HG03103 (cell line): ENCODE measurements at regions not wholly inside any gene's neighbourhood (a gene's known extent, or its start where the extent isn't known, plus 50 kb on each side); places are given as distances from the start of the nearest gene placed in this dataset.

Source experiments
- ATAC-seq: cut with Tn5 transposase; IDR thresholded peaks from one replicate; pipeline ENCODE4 v1.9.1; 2021; ENCODE audit warnings: low read depth; ENCODE audit not compliant: unreplicated experiment

DNA sequence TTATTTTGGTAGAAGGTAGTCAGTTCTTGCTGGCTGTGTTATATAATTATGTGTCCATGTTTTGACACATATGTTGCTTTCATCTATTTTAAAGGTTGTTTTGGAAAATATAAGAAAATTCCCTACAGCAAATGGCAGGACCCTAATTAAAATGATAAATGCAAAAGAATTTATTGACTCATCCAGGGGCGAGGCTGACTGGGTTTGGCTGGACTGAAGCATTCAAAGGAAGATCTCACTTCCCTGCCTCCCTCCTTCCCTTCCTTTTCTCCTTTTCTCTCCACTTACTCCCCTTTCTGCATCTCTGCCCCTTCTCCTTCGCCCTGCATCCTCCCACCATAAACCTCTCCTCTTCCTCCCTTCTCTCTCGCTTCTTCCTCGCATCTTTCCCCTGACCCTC is 129.6 kb downstream of the SNAPC1 start:
- ATAC-seq, result no peak

DNA sequence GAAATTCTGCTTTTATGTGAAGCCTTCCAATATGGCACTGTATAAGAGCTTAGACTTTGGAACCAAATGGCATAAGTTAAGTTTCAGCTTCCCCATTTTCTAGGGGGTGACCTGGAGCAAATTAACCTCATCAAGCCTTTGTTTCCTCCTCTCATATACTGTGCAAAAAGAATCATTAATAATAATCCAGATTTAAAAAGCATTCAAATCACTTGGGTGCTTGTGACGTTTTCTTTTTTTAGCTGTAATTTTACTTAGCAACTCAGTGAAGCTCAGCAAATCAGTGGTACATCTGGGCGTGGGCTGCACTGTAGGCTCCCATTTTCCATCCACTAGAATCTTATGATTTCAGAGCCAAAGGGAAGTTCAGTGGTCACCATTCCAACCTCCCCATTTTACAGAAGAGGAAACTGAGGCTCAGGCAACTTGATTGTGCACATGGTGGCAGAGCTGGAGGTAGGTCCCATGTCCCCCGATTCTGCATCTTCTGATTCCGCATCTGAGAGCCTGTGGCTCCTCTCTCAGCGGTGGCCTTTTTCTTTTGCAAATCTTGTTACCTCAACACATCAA is 131.2 kb downstream of the SNAPC1 start:
- no peak for ATAC-seq

DNA sequence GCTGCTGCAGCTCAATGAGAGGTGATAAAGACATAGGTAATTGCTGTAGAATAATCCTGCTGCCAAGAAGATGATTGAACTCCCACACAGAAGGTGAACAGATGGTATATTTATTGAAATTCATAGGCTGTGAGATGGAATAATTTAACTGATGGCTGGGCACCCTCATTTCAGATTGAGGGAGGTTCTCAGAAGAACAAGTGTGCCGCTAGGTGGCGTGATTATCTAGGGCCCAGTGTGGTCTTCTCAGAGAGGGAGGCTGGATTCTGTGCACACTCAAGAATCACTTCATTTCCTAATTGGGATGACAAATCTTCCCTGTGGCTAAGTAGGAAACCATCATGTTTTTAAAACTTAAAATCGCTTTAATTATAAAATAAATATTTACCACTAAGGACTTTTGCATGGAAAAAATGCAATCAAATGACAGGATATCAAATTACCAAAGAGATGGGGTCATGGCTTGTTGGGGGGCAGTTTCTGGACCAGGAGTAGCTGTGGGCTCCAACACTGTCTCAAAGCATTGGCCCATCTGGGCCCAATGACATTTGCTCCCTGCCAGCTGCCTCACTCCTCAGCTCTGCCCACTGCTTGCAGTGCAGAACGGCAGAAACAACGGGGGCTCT is 132.3 kb downstream of the SNAPC1 start:
- peak; percentile 37 for ATAC-seq

DNA sequence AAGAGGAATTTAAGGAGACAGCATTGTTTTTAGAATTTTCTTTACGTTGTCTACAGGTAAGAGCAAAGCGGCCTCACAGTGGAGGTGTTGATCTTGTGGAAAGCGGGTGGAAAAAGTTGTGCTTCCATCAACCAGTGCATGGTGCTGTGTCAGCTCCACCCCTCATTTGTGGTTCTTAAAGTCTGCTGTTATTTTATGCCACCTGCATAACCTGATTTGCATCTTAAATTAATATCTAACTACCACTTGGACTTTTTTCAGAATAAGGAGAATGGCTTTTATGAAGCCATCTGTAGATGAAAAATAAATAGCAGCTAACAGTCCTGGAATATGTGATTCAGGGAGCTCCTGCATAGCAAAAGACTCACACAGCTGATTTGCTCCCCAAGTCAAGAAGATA is 135.1 kb downstream of the SNAPC1 start:
- ATAC-seq, result no peak

DNA sequence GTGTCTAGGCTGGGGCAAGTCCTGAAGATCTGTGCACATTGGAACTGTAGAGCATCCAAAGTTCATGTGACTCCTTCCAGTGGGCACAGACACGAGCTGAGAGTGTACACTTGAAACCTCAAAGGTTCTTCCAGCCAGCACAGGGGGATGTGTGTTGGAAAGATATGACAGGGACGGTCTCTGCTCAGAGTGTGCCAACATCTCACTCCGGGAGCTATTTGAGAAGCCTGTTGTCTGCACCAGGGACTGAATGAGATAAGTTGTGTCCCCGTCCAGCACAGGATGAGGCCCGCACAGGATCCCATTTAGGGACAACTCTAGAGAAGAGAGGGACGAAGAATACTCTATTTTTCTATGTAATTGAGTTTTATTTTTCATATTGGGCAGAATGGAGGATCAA is 136.3 kb downstream of the SNAPC1 start:
- no peak for ATAC-seq

DNA sequence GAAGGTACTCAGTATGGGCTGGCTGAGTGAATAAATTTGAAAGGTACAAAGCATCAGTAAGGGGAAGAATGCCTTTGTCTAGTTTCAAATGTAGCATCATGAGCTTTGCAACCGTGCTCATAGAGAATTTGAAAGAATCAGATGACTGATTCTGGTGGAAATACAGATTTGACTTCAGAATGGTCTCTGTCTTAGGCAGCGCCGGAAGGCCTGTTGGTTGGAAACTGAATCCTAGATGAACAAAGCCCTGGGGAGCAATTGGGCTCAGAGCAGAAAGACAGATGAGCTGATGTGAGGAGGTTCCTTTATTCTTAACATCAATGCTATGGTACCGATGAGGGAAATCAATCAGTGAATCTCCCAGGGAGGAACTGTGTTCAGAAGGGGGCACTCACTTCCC is 137.3 kb downstream of the SNAPC1 start:
- no peak for ATAC-seq

DNA sequence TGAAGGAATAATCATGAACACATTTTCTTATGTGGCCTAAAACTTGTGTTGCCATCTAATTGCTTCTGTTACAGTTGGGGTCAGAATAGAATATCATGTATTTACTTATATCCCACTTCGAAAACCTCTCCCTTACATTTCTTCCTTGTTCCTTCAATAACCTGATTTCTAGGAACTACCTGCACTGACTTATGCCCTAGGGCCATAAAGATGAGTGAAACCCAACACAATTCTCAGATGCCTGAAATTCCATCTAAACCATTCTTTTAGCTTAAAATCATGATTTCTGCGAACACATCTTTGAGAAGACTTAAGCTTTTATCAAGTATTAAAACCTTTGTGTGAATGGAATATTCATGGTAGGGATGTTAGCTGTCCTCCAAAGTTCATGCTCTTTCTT is 142.7 kb downstream of the SNAPC1 start:
- no peak for ATAC-seq

DNA sequence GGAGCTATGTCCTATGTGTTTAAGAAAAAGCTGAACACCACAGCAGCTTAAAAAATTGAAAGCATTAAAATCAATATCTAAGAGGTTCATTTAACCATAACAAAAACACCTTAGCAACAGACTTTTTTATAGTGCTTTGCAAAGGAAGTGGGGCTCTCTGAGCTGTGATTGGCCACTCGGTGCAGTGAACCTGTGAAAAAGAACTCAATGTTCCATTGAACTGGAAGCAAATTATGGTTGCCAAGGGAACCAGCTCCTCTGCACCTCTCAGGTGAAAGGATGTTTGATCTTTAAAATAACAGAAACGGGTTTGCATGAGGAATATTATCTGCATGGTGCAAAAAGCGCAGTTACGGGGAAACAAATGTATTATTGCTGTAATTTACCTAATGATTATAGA is 149.4 kb downstream of the SNAPC1 start:
- ATAC-seq, result no peak

DNA sequence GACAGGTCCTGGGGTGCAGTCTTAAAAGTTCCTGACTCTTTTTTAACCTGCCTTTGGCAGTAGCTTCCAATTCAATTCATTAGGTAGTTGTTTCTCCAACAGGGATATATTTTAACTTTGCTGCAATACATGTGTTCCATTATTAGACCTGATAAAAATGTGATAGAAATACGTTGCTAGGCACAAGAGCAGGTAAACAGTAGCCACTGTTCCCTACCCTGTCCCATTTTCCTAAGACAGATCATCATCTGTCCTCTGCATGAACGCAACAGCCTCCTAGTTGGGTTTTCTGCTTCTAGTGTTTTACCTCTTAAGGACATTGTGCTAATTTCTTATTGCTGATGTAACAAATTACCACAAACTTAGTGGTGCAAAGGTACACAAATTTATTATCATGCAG is 156.8 kb downstream of the SNAPC1 start:
- ATAC-seq, result no peak

DNA sequence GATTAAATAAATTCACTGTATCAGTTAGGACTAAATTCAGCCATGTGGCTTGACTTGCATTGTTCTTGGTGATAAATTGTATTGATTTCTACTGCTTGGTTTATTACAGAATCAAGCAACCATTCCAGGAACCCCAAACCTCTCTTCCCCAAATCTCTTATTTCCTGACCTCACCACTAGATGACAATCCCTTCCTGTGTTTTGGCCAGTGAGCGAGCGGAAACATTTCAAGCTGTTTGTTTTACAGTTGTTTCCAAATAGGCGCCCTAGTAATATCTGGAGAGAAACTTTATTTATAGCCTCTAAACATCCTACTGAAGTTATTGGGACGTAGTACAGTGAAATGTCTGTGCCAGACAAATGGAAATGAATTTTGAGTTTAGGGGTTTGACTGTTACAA is 161.1 kb downstream of the SNAPC1 start:
- no peak for ATAC-seq

DNA sequence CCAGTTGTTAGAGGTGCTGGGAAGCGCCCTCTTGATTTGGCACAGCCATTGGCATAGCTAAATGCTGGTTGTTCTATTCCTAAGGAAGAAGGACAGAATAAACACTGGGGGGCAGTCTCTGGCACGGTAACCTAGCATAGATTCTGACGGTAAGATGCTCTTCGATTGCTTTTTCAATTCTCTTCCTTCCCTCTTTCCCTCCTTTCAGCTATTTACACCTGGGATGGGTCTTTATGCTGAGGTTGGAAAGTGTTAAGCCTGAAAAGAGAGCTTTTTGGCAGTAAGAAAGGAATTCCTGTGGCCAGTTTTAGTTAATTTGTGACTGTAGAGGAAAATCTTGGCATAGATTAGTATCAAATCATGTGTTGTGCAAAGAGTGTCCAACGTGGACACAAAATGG is 162.8 kb downstream of the SNAPC1 start:
- no peak for ATAC-seq

DNA sequence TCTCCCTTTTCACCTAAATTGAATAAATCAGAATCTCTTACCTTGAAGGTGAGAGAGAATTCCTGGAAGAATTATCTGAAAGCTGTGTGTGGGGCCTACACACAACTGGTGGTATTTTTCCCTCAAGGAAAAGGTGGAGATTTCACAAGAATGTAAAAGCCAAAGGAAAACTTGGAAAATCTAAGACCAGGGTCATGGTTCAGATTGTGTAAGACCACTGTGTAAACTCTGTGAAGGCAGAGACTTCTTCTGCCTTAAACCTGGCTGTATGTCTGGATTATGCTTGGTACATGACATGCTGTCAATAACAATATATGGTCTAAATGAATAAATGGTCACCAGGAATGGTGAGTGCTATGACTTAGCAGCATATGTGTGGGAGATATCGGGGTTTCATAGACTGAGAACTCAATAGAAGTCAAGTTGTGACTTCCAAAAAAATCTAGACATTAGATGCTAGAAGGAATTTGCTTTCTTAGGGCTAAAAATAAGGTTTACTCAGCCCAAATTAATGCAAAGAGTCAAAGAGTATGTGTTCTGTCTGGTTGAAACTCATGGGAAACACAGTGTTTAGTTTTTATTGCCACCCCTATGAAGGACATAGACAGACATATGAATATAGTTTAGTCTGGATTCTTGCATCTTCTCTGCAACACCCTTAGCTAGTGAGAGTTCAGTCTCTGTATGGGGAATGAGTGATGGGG is 163.7 kb downstream of the SNAPC1 start:
- no peak for ATAC-seq

DNA sequence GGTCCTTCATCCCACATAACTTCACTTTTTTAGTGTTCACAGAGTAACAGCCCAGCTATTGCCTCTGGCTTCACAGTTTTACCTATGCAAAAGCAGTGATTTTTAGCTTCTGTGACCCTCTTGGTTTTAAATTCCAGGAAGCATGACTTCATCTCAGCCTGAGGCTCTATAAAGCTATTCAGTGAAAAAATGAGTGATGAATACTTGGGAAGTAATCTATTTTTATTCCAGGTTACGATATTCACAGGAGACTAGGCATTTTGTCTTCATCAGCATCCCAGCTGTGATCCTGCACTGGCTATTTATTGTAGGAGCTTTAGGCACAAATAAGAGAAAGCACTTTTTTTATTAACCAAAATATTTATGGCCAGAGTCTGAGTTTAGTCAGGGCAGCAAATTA is 164.8 kb downstream of the SNAPC1 start:
- ATAC-seq, result no peak

DNA sequence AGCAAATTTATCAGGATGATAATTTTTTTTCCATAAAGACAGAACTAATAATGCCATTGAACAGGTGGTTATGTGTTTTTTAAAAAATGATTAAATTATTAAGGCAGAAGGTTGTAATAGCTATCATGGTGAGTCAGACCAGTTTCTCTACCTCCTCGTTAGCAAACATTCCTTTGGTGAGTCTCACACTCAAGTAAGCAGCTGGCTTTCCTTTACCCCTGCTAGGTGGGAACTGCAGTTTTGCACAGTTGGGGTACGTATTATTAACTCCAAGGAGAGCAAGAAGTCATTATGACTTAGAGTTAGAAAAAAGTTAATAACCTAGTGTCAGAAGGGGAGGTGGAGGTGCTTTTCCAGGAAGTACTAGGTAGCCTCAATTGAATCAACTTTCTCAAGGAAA is 165.3 kb downstream of the SNAPC1 start:
- ATAC-seq, result no peak

DNA sequence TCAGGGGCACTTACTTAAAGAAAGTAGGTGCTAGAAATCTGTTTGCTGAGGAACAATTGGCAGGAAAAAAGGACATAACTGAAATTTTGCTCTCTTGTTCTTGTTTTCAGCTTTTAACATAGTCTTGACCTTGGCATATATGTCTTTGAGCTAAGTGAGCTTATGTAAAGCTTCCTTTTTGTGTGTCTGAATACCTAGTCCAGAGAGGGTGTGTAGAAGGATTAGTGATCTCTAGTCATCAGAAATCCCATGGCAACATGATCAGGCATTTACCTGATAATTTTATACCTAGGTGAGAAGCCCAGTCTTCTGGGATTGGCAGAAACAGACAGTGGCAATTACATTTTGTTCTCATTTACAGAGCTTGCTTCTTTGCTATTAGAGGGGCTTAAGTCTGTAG is 166.1 kb downstream of the SNAPC1 start:
- ATAC-seq, result no peak

DNA sequence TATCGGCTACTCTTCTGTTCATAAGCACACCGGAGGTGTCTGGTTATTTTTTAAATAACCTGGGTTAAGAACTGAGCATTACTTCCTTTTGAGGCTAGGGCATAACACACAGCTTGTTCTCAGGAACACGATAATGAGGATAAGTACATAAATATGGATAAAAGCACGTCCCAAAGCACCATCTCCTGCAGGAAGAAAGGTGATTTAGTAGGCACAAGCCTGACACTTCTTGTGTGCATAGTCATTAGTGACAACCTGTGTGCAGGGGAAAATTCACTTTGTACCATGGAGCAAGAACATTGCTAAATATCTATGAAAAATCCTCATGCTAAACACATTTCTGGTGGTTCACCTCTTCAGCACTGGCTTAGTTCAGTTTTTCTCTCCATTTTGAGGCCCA is 166.5 kb downstream of the SNAPC1 start:
- ATAC-seq, result no peak

DNA sequence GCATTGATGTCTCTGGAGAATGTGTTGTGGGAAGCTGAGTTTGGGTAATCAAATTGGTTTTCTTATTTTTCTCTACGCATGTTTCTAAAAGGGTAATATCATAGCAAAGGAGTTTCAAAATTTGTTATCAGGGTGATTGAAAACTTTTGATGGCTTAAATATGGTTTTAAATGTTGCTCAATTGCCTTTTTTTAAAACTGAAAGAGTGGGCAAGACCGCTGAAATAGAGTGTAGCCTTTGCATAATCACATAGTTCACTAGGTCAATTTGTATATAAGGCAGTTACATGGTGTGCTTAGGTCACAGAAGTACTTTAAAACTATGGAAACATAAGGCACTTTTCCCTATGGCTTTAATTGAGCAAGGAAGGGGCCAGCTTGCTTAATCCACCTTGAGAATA is 167.4 kb downstream of the SNAPC1 start:
- no peak for ATAC-seq

DNA sequence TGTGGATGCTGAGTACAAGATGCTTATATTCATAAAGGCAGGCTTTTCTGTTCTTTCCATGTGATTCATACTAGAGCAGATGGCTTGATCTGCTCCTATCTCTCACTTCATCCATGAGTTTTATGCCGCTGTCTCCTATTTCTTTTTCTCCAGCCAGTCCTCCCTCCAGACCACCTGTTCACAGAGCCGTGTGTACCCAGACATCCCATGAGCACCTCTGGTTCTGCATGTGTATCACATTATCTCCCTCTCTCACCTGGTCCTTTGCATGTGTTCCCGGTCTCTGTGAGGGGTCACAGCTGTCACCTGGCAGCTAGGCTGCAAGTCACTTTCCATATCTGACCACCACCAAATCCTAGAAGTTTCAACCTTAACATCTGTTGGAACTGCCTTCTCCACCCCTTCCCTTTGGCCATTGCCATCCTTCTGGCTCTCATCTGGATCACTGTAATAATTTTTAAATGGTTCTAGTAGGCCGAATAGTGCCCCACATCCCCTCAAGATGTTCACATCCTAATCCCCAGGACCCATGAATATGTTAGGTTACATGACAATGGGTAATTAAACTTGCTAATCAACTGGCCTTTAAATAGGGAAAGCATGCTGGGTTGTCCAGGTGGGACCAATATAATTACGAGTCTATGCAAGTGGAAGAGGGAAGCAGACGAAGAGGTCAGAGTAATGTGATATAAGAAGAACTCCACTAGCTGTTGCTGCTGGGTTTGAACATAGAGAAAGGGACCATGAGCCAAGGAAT is 168.1 kb downstream of the SNAPC1 start:
- no peak for ATAC-seq

DNA sequence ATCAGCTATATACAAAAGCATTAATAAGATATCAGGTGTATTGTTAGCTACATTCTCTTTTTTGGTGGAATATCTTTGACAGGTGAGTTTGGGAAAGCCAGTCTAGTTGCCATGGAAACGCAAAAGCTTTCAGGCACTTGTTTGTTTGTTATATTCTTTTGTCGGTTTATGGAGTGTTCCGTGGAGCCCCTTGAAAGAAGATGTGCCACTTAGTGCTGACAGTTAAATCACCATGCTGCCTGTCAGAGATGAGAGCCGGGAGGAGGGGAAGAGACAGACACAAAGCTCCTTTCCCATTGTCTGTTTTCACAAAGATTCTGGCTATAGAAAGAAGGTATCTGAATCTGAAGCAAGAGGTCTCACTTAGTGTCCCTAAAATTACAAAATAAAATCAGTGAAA is 170.8 kb downstream of the SNAPC1 start:
- ATAC-seq, result no peak

DNA sequence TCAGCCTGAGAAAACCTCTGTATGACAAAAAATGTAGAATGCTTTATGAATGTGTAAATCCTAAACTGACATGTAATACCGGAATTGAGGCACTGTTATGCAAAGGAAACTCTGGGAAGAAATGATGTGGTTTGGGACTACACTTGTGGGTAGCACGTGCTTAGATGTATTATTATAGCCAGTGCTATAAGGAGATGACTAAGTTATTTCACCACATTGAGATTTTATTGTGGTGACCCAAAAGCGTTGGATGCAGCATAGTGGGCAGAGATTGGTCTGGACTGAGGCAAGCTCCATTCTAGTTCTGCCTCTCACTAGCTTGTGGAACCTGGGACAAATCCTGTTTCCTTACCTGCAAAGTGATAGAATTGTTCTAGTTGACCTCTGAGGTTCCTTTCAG is 172.2 kb downstream of the SNAPC1 start:
- no peak for ATAC-seq

DNA sequence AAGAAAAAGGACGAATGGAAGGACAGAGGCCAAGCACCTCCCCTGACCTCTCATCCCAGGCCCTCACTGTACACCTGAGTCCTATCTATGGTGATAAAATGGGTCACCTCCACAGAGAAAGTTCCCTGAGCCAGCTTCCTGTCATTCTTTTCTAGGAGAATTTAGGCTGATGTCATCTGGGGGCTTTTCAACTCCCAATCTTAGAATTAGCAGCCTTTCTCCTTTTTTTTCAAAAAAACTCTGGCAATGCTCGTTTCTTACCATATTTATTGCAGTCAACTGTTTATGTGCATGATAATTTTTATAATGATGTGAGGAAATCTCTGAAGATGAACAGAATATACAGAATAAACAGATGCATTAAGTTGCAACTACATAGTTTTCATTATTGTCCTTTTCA is 177.6 kb downstream of the SNAPC1 start:
- ATAC-seq, result no peak
